ENCODE measurements at regions not wholly inside any gene's neighbourhood (a gene's known extent, or its start where the extent isn't known, plus 50 kb on each side); places are given as distances from the start of the nearest gene placed in this dataset.
A peak's percentile ranks its signal among the peaks of the same experiment; 100 is the strongest.
"Not testable (repeated sequence)": the region's sequence is repeated elsewhere in the genome, so short reads cannot be mapped to it uniquely, and the experiment has no call there.

GRCh38 chr20:30484009-30484748, 773.3 kb upstream of the DEFB115 start:
- in situ Hi-C loops (cut with HindIII; ENCODE audit: low sequenced_read_pairs) = no loop called here
- DNase-seq (ENCODE audit: low spot score) = no peak

- in situ Hi-C loops (cut with HindIII; ENCODE audit: low sequenced_read_pairs) = no loop called here
- DNase-seq (ENCODE audit: low spot score) = no peak
Measured at GRCh38 chr20:30484749-30485070, 772.8 kb upstream of the DEFB115 start.

- in situ Hi-C loops (cut with HindIII; ENCODE audit: low sequenced_read_pairs) = no loop called here
- no peak for DNase-seq (ENCODE audit: low spot score)
Measured at GRCh38 chr20:30485331-30486102, 771.9 kb upstream of the DEFB115 start.

- DNase-seq (ENCODE audit: low spot score) = no peak
- in situ Hi-C loops (cut with HindIII; ENCODE audit: low sequenced_read_pairs) = no loop called here
Measured at GRCh38 chr20:30486103-30486478, 771.4 kb upstream of the DEFB115 start.

GRCh38 chr20:30487461-30487860, 770.0 kb upstream of the DEFB115 start:
- in situ Hi-C loops (cut with HindIII; ENCODE audit: low sequenced_read_pairs); DNase-seq (ENCODE audit: low spot score): not testable (repeated sequence)

GRCh38 chr20:30487947-30488926, 769.2 kb upstream of the DEFB115 start:
- no peak for DNase-seq (ENCODE audit: low spot score)

GRCh38 chr20:30488941-30489613, 768.4 kb upstream of the DEFB115 start:
- in situ Hi-C loops (cut with HindIII; ENCODE audit: low sequenced_read_pairs) = no loop called here
- no peak for DNase-seq (ENCODE audit: low spot score)

More at GRCh38 chr20:30487947-30488926, 769.2 kb upstream of the DEFB115 start:
- in situ Hi-C loops (cut with HindIII; ENCODE audit: low sequenced_read_pairs) = no loop called here

- in situ Hi-C loops (cut with HindIII; ENCODE audit: low sequenced_read_pairs) = no loop called here
- no peak for DNase-seq (ENCODE audit: low spot score)
Measured at GRCh38 chr20:30489614-30490003, 767.9 kb upstream of the DEFB115 start.

GRCh38 chr20:30491016-30491415, 766.4 kb upstream of the DEFB115 start:
- in situ Hi-C loops (cut with HindIII; ENCODE audit: low sequenced_read_pairs) = no loop called here
- no peak for DNase-seq (ENCODE audit: low spot score)

- in situ Hi-C loops (cut with HindIII; ENCODE audit: low sequenced_read_pairs); DNase-seq (ENCODE audit: low spot score): not testable (repeated sequence)
Measured at GRCh38 chr20:30496656-30497055, 760.8 kb upstream of the DEFB115 start.

- DNase-seq (ENCODE audit: low spot score); in situ Hi-C loops (cut with HindIII; ENCODE audit: low sequenced_read_pairs): not testable (repeated sequence)
Measured at GRCh38 chr20:30497191-30497590, 760.3 kb upstream of the DEFB115 start.

- no peak for DNase-seq (ENCODE audit: low spot score)
- in situ Hi-C loops (cut with HindIII; ENCODE audit: low sequenced_read_pairs) = no loop called here
Measured at GRCh38 chr20:30499123-30499522, 758.3 kb upstream of the DEFB115 start.

- in situ Hi-C loops (cut with HindIII; ENCODE audit: low sequenced_read_pairs) = not testable (repeated sequence)
Measured at GRCh38 chr20:30499716-30500446, 757.6 kb upstream of the DEFB115 start.

GRCh38 chr20:30500447-30500820, 757.0 kb upstream of the DEFB115 start:
- DNase-seq (ENCODE audit: low spot score) = peak; percentile 1
- in situ Hi-C loops (cut with HindIII; ENCODE audit: low sequenced_read_pairs) = not testable (repeated sequence)

More at GRCh38 chr20:30499716-30500446, 757.6 kb upstream of the DEFB115 start:
- not testable (repeated sequence) for DNase-seq (ENCODE audit: low spot score)

- no peak for DNase-seq (ENCODE audit: low spot score)
- in situ Hi-C loops (cut with HindIII; ENCODE audit: low sequenced_read_pairs) = no loop called here
Measured at GRCh38 chr20:30500829-30501440, 756.5 kb upstream of the DEFB115 start.

- in situ Hi-C loops (cut with HindIII; ENCODE audit: low sequenced_read_pairs) = no loop called here
- no peak for DNase-seq (ENCODE audit: low spot score)
Measured at GRCh38 chr20:30502670-30503069, 754.8 kb upstream of the DEFB115 start.

GRCh38 chr20:30503204-30503603, 754.3 kb upstream of the DEFB115 start:
- in situ Hi-C loops (cut with HindIII; ENCODE audit: low sequenced_read_pairs); DNase-seq (ENCODE audit: low spot score): not testable (repeated sequence)

GRCh38 chr20:30503992-30504570, 753.4 kb upstream of the DEFB115 start:
- DNase-seq (ENCODE audit: low spot score) = no peak
- in situ Hi-C loops (cut with HindIII; ENCODE audit: low sequenced_read_pairs) = no loop called here
